Activated CD8-positive, alpha-beta memory T cell treated with anti-CD3 and anti-CD28 coated beads for 36 hours (primary cell): ENCODE measurements at regions not wholly inside any gene's neighbourhood (a gene's known extent, or its start where the extent isn't known, plus 50 kb on each side); places are given as distances from the start of the nearest gene placed in this dataset.
"Not testable (repeated sequence)": the region's sequence is repeated elsewhere in the genome, so short reads cannot be mapped to it uniquely, and the experiment has no call there.

Source experiments
- CTCF ChIA-PET: fragments of 350-600 bp; sonication (Branson Sonifier 250); formaldehyde crosslinking; loops from one replicate; lab custom pipeline; 2021; ENCODE audit warnings: antibody characterized with exemption; lab: Charles Lee
- POLR2A ChIA-PET: fragments of 350-600 bp; sonication (Branson Sonifier 250); formaldehyde crosslinking; loops from one replicate; lab custom pipeline; 2021; ENCODE audit warnings: antibody characterized with exemption; lab: Charles Lee

DNA sequence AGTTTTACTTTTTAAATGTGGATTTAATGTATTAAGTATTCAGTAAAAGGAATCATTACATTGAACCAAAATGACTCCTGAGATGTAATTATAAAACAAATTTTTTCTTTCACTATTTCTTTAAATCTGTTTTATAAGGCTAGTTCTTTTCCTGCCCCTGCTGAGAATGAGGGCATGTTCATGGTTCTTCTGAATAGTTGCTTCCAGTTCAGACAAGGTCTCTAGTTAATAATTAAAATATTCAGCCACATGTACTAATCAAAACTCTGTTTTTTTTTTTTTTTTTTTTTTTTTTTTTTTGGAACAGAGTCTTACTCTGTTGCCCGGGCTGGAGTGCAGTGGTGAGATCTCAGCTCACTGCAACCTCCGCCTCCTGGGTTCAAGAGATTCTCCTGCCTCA lies 321.2 kb downstream of the DNAJB9 start:
- ChIA-PET CTCF (no interaction called here), POLR2A (no interaction called here)

DNA sequence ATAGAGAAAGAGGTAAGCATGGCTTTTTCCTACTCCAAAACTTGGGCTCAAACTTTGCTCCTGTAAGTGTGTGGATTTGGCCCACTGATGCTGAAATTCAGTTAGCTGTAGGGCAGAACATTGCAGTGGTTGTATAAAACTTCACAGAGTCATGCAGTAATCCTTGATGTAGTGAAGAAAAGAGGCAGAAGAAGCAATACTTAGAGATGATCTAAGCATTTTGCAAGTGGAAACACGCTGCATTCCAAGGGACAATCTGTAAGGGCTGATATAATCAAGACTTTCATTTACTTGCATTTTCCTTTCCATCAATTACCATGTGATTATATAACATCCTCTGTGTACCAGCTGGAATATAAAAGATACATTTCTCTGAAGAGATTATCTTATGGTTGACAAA lies 338.8 kb downstream of the DNAJB9 start:
- CTCF ChIA-PET, result no interaction called here
- POLR2A ChIA-PET, result no interaction called here

DNA sequence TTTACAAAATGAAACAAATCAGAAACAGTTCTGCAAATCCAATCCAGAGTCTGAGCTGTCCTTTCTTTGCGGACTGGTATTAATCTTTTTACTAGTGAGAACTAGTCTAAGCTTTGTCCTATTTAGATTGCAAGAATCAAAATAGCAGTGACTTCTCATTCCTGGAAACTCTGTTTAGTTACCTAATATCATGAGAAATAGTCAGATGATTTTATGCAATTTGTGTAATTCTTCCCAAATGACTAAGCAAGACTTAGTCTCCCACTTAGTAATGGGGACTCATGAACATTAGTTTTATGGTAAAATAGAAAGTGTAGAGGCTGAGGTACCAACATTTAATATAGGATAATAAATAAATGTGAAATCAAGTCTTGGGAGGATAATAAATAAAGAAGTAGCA lies 341.3 kb downstream of the DNAJB9 start:
- POLR2A ChIA-PET, result no interaction called here
- CTCF ChIA-PET, result no interaction called here

DNA sequence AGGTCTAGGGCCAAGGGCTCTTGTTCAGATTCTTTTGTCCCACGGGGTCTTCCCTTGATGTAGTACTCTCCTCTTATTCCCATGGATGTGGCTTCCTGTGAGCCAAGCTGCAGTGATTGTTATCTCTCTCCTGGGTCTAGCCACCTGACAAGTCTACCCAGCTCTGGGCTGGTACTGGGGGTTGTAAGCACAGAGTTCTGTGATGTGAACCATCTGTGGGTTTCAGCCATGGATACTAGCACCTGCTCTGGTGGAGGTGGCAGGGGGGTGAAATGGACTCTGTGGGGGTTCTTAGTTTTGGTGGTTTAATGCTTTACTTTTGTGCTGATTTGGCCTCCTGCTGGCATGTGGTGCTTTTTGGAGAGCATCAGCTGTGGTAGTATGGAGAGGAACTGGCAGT lies 350.8 kb downstream of the DNAJB9 start:
- ChIA-PET CTCF (no interaction called here), POLR2A (no interaction called here)

DNA sequence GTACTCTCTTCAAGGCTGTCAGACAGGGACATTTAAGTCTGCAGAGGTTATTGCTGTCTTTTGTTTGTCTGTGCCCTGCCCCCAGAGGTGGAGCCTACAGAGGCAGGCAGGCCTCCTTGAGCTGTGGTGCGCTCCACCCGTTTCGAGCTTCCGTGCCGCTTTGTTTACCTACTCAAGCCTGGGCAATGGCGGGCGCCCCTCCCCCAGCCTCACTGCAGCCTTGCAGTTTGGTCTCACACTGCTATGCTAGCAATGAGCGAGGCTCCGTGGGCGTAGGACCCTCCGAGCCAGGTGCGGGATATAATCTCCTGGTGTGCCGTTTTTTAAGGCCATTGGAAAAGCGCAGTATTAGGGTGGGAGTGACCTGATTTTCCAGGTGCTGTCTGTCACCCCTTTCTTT lies 373.4 kb downstream of the DNAJB9 start:
- POLR2A ChIA-PET, CTCF ChIA-PET: not testable (repeated sequence)

DNA sequence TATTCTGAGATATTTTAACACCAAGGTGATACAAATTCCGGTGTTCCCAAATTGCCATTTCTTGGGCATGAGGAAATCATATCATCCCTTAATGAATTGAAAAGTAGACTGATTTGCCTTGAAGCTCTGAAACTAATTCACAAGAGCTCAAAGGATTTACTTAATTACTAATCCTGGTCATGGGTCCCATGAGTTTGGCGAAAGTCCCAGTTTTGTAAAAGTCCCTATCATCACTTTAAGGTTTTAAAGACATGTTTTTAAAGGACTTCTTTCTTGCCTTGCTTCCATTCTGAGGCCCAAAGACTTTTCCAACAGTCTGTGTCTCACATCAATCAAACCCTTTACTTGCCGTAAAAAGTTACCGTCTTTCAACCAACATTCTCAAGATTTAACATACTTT lies 377.9 kb downstream of the DNAJB9 start:
- ChIA-PET CTCF (no interaction called here), POLR2A (no interaction called here)

DNA sequence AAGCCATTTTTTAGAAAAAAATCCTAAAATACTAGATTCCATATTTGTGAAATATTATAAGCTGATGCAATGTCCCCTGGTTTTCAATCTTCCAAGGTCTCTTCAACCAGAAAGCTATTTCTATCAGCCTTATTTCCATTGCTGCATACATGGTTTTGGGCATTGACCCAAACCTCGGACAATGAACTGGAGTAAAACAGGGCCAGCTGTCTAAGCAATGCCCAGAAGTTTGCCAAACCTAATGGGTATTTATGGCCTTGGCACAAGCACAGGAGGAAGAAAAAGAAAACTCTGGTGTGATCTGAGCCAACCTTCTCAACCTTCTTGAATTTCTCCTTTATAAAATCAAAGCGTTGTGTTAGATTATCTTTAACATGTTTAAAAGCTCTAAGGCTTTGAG lies 402.3 kb downstream of the DNAJB9 start:
- ChIA-PET CTCF (no interaction called here), POLR2A (no interaction called here)

DNA sequence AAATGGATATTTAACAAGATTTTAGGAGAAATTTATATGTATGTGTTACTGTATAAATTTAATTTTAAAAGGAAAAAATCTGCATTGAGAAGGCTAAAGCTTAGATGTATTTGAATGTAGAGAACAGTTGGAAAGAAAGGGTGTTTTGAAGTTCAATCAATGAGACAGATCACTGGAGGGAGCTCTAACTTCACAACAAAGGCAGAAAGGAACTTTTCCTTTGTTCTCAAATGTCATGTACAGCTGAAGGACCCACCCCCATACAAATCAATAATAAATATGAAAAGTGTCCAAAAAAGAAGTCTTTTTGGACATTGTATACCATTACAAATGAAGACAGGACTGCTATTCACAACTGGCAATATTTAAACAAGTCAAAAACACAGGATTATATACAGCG lies 403.4 kb downstream of the DNAJB9 start:
- ChIA-PET CTCF (no interaction called here), POLR2A (no interaction called here)

DNA sequence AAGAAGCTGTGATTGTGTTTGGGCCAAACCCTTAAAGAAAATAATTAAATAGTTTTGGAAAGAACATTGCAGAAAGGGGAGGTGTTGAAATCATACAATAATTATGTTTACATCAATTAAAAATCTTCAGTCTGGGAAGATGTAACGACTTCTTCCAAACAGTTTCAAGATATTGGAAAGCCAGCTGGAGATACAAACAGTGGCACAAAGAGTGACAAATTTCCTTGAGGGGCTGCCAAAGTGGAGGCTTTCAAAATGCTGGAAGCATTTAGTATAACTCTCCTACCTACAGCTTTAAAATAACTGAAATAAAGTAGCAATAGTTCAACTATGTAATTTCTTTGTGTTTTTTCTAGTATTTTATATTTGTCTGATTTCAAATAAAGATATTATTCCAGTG lies 405.0 kb downstream of the DNAJB9 start:
- POLR2A ChIA-PET, result no interaction called here
- CTCF ChIA-PET, result no interaction called here

DNA sequence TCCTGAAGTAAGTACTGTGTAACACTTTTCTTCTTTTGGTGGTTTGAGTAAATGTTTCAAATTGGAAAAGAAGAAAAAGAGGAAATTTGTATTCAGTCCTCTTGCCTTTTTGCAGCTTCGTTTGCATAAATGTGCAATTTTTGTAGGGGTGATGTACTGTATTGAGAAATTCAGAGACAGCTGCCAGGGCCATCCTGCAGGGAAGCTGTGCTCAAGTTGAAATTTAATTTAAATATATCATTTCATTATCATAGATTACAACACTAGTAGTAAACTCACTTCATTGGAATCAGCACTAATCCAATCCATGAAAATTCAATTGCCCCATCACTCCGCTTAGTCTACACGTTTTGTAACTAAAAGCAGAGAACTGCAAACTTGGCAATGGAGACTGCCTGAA lies 415.4 kb downstream of the DNAJB9 start:
- ChIA-PET POLR2A (no interaction called here), CTCF (no interaction called here)

DNA sequence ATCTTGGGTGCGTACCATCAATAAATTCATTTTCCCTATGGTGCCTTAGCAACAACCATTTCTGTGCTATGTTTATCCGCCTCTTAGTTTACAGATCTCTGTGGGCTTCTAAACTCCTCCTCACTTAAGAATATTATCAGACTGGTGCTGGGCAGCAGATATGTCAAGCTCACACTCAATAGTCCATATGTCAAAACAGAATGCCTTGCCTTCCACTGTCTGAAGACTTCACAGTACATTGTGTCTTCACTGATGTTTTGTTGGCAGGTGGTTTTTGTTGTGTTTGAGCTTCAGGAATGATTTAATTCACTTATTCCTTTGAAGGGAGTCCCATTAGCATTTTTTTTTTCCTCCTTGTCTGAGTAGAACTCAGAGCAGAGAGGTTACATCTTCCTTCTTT lies 419.6 kb downstream of the DNAJB9 start:
- ChIA-PET CTCF (no interaction called here), POLR2A (no interaction called here)

DNA sequence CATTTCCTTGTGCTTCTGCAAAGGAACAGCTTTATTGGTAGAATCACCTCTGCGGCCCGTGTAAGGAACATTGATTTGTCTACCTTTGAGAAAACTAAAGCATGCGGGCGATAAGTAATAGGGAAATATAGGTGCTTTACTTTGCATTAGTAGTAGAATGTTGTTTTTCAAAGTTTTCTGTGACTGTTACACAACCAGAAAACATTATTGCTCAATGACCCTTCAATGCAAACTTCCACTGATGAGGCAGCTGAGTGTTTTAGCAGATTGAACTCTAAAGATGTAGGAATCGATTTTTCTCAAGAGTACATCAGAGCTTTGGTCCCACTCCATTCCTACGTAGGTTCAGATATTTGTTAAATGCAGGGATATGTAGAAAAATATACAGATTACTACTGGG lies 427.8 kb downstream of the DNAJB9 start:
- ChIA-PET CTCF (no interaction called here), POLR2A (no interaction called here)

DNA sequence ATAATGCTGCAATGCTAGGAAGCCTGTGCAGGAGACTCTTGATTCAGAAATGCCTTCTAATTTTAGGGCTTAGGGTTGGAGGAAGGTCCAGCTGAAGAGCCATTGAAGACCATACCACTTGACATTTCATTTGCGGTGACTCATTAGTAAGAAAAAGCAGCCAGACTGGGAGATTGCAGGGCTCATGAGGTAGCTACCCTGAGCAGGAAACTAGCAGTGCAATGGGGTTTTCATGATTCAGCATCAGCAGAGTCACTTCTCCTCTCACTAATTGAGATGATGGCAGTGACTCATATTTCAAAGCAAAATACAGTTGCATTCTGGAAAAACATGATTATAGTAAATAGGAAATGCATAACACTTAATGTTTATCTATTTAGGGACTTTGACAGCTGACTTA lies 434.1 kb downstream of the DNAJB9 start:
- POLR2A ChIA-PET, result no interaction called here

DNA sequence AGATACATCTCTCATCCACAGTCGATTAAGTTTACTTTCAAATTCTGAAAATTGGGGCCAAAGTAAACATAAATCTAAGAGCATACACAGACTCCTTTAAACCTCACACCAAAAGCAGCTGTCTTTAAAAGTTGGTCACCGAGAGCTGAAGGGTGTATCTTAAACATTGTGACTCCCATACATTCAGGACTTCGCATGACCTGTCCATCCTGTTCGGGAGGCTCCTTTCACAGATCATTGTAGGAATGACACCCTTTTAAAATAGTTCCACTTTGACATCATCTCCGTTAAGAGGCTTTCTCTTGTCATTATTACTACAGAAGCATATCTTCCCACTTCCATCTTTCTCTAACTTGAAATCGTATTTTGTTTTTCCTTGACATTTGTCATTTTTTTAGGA lies 440.0 kb downstream of the DNAJB9 start:
- ChIA-PET CTCF (no interaction called here), POLR2A (no interaction called here)

More for the DNA sequence above, 434.1 kb downstream of the DNAJB9 start:
- CTCF ChIA-PET, result no interaction called here

DNA sequence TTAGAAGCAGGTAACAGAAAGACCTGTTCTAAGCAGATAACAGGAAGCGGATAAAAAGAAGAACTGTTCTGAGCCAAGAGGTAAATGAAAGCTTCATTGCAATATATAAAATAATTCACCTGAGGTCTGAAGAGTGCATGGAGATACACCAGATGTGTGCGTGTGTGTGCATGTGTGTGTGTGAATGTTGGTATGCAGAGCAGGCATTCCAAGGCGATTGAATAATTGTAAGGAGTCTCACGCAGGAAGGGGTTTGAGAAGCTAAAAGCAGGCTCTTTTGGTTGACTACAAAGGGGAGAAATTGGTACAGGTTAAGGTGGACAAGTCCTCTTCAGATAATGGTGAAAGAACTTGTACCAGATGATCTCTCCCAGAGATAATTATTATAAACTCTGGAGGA lies 450.6 kb downstream of the DNAJB9 start:
- CTCF ChIA-PET, result no interaction called here

DNA sequence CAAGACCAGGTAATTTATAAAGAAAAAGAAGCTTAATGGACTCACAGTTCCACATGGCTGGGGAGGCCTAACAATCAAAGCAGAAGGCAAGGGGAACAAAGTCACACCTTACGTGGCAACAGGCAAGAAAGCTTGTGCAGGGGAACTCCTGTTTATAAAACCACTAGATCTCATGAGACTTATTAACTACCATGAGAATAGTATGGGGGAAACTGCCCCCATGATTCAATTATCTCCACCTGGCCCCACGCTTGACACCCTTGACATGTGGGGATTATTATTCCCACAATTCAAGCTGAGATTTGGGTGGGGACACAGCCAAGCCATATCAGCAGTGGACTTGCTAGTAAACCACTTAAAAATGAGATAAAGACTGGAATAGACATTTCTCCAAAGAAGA lies 451.7 kb downstream of the DNAJB9 start:
- POLR2A ChIA-PET, result no interaction called here
- CTCF ChIA-PET, result no interaction called here

More for the DNA sequence above, 450.6 kb downstream of the DNAJB9 start:
- POLR2A ChIA-PET, result no interaction called here

DNA sequence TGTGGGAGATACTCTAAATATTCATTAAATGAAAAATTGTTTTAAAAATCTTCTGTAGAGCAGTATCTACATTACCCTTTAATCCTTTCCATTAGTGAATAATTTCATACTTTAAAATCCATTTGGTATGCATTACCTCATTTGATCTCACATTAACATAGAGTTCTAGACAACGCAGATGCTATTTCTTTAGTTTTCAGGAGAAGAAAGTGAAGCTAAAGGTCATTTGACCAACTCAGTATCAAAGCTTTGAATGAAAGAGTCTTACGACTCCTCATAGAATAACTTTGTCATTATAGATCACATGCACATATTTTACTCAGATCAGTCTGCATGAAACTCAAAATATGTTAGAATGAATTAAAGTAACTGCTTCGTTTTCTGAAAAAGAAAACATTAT lies 460.2 kb downstream of the DNAJB9 start:
- ChIA-PET POLR2A (no interaction called here), CTCF (no interaction called here)

DNA sequence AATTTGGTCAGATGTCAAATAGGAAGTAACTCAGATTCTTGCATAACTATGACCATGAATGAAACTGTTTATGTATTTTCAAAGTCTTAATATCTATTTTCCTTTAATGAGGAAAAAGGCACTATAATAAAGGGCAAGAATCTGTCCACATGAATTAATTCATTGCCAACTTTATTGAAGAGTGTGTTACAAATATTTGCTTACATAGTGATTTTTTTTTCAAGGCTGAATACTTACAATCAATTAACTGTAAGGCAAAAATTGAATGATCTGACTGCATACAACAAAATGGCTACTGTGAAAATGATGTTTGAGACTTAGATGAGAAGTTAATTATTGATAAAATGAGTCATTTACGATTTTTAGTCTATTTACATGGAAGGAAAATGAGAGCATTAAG lies 475.0 kb downstream of the DNAJB9 start:
- POLR2A ChIA-PET, result no interaction called here
- CTCF ChIA-PET, result no interaction called here

DNA sequence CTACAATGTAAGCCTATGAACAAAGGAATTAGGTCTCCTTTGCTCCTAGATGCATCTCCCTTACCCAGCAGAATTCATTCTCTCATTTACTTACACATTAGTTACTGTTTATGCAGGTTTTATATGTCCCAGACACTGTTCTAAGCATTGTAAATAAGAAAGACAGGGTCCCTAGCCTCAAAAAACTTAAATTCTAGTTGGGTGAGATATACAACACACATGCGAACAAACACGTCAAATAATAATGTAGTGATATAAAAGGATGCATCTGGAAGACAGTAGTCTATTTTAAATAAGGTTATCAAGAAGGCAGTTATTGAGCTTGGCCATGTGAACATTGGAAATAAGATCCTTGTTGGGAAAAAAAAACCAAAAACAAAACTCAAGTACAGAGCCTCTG lies 479.7 kb downstream of the DNAJB9 start:
- POLR2A ChIA-PET, result no interaction called here

DNA sequence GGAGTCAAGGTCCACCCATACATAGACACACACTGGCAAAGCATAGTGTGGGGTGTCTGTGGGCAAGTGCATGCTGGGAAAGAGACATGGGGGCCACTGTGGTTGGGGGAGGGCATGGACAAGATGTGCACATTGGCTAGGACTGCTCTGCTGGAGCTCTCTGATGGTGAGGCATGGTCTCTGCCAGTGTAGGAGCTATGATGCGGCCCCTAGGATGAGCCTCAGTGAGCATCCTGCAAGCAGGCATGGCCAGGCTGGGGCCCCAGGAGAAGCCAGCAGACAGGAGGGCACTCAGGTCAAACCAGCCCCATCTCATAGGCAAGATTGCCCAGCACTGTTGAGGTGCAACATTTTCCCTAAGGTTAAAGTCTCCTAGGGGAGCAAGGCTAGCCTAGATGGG lies 489.4 kb downstream of the DNAJB9 start:
- CTCF ChIA-PET, result no interaction called here
- POLR2A ChIA-PET, result no interaction called here

More for the DNA sequence above, 479.7 kb downstream of the DNAJB9 start:
- CTCF ChIA-PET, result no interaction called here

DNA sequence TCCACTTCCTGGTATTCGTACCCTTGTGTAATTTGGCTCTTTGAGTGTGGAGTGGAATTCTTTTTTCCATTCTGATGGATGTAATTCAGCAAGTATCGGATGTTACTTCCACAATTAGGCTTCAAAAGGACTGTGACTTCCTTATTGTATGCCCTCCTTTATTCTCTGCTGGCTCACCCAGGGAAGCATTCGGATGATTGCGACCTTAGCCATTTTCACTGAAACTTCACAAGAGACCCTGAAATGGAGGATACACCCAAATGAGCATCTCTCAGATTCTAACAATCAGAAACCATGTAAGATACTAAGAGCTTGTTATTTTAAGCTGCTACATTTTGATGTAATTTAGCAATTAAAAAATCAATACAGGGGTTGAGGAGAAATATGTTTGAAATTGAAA lies 493.1 kb downstream of the DNAJB9 start:
- CTCF ChIA-PET, result no interaction called here
- POLR2A ChIA-PET, result no interaction called here

DNA sequence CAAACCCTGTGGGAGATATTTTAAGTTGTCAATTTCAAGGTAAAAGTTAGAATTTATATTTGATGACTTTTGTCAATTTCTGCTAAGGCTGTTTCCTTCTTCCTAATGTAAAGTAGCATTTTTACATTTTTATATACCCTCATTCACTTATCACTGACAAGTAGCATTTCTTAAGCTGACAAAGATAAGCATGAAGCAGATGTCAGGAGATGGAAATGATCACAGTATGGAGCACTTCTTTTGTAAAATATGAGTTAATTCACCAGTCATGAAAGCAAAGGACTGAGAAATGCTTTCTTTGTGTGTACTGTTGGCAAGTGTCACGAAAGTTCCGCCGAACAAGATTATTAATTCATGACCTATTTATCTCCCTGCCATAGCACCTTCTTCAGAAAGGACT lies 503.9 kb downstream of the DNAJB9 start:
- POLR2A ChIA-PET, result no interaction called here
- CTCF ChIA-PET, result no interaction called here
